Endothelial cell (in vitro differentiated cells): ENCODE measurements at regions not wholly inside any gene's neighbourhood (a gene's known extent, or its start where the extent isn't known, plus 50 kb on each side); places are given as distances from the start of the nearest gene placed in this dataset.

Experiments used
- DNase-seq: peaks from one replicate; pipeline ENCODE4 v3.0.0; 2021; ENCODE audit warnings: low spot score
- H3K27ac Mint-ChIP-seq: one replicate; pipeline ENCODE4 v1.8.0; 2021; ENCODE audit warnings: mixed read lengths, inconsistent platforms; ENCODE audit not compliant: unreplicated experiment
- H3K27me3 Mint-ChIP-seq: one replicate; pipeline ENCODE4 v1.8.0; 2021; ENCODE audit warnings: mild to moderate bottlenecking, moderate library complexity, mixed read lengths, inconsistent platforms; ENCODE audit not compliant: unreplicated experiment
- H3K36me3 Mint-ChIP-seq: one replicate; pipeline ENCODE4 v1.8.0; 2021; ENCODE audit warnings: mild to moderate bottlenecking, low read depth, mixed read lengths, inconsistent platforms; ENCODE audit not compliant: unreplicated experiment
- H3K4me1 Mint-ChIP-seq: one replicate; pipeline ENCODE4 v1.8.0; 2021; ENCODE audit warnings: mild to moderate bottlenecking, mixed read lengths, inconsistent platforms; ENCODE audit not compliant: unreplicated experiment
- H3K4me3 Mint-ChIP-seq: one replicate; pipeline ENCODE4 v1.8.0; 2021; ENCODE audit warnings: mild to moderate bottlenecking, mixed read lengths, inconsistent platforms; ENCODE audit not compliant: unreplicated experiment
- H3K9me3 Mint-ChIP-seq: one replicate; pipeline ENCODE4 v1.8.0; 2021; ENCODE audit warnings: mixed read lengths, inconsistent platforms; ENCODE audit not compliant: unreplicated experiment
- TF ChIP-seq, protein P1 (sequence below): fragments of 200-600 bp; sonication (generic); IDR thresholded peaks from one replicate; pipeline ENCODE4 v1.5.0; 2021; ENCODE audit warnings: antibody characterized with exemption; ENCODE audit not compliant: unreplicated experiment

DNA sequence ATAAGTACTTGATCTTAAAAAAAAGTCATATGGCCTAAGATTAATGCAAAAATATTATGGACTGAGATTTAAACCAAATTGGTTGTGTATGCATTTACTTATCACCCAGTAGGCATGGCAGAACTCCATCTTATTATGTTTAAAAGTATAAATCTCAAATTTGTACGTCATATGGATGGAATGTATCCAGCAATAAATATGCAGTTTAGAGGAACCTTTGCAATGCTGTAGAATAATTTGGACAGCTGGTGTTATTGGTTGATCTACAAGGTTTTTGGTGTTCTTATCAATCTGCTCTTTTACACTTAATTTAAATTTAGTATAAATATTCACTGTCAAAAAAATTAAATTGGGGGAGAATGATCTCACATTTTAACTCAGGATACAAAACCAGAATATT lies 640.2 kb downstream of the SATB2 start:
- Mint-ChIP-seq H3K9me3 (no peaks in the 10 kb centered on the region), H3K4me1 (peaks cover 7% of the 10 kb centered on the region), H3K27ac (no peak overlapping the region), H3K36me3 (no peaks in the 10 kb centered on the region), H3K4me3 (no peak overlapping the region), H3K27me3 (no peaks in the 10 kb centered on the region)
- TF ChIP-seq, protein P1, sequence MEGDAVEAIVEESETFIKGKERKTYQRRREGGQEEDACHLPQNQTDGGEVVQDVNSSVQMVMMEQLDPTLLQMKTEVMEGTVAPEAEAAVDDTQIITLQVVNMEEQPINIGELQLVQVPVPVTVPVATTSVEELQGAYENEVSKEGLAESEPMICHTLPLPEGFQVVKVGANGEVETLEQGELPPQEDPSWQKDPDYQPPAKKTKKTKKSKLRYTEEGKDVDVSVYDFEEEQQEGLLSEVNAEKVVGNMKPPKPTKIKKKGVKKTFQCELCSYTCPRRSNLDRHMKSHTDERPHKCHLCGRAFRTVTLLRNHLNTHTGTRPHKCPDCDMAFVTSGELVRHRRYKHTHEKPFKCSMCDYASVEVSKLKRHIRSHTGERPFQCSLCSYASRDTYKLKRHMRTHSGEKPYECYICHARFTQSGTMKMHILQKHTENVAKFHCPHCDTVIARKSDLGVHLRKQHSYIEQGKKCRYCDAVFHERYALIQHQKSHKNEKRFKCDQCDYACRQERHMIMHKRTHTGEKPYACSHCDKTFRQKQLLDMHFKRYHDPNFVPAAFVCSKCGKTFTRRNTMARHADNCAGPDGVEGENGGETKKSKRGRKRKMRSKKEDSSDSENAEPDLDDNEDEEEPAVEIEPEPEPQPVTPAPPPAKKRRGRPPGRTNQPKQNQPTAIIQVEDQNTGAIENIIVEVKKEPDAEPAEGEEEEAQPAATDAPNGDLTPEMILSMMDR = no peak
- DNase-seq = no peak

DNA sequence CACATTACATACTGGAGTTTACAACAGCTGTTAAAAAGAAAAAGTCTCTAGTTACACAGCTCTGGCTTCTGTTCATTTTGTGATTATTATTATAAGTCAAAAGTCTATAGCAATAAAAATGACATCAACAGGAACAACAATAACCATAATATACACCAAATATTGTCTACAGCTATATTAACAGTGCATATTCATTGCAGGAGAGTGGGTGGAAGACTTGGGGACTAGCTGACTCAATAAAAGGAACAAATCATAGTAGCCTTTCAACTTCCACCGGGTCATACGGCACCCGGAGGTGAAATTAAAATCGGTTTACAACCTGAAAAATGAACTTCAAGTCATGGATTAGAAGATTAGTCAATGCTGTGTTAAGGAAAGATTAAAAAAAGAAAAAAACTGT lies 642.1 kb downstream of the SATB2 start:
- Mint-ChIP-seq H3K27me3 (no peaks in the 10 kb centered on the region), H3K36me3 (no peaks in the 10 kb centered on the region), H3K4me3 (no peak overlapping the region), H3K9me3 (no peaks in the 10 kb centered on the region), H3K4me1 (no peaks in the 10 kb centered on the region), H3K27ac (no peak overlapping the region)
- TF ChIP-seq, protein P1 = no peak
- no peak for DNase-seq

DNA sequence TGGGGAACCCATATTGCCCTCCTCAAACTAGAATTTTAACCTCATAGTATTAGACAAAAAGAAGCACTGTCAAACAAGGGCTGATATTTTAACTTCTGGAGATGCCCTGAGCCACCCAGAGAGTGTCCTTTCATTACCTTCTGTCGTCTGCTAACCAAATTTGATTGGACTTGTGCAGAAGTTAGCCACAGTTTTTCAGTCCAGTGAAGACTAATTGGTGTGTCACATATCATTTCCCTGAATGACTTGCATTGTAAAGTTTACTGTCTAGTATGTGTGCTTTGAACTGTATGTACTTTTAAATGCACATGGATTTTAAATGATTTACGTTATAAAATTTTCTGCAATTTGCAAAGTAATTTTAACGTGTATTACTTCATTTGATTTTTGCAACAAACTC lies 646.5 kb downstream of the SATB2 start:
- Mint-ChIP-seq H3K27ac (no peak overlapping the region), H3K4me3 (no peak overlapping the region), H3K9me3 (no peaks in the 10 kb centered on the region), H3K4me1 (no peaks in the 10 kb centered on the region), H3K27me3 (no peaks in the 10 kb centered on the region), H3K36me3 (no peaks in the 10 kb centered on the region)
- no peak for DNase-seq
- TF ChIP-seq, protein P1 = no peak

DNA sequence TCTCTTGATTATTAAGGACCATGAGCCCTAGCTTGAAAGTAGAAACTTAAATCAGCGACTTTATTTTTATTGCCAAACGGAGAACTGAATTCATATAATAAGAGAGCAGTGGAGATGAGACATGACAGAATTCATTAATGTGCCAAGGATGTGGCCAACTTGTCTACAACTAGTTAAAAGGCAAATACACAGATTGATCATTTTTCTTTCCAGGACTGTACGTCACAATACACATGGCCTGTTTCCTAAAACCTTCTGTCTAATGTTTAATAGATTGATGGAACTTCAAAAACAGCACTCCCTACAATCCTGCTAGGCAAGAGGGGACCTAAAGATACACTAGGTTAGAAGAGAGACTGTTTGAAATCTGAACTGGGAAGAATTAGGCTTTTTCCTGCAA lies 647.8 kb downstream of the SATB2 start:
- no peaks in the 10 kb centered on the region for H3K36me3 Mint-ChIP-seq
- H3K27ac Mint-ChIP-seq = no peak overlapping the region
- DNase-seq = no peak
- H3K4me1 Mint-ChIP-seq = no peaks in the 10 kb centered on the region
- no peaks in the 10 kb centered on the region for H3K9me3 Mint-ChIP-seq
- no peaks in the 10 kb centered on the region for H3K27me3 Mint-ChIP-seq
- TF ChIP-seq, protein P1 = no peak
- no peak overlapping the region for H3K4me3 Mint-ChIP-seq

DNA sequence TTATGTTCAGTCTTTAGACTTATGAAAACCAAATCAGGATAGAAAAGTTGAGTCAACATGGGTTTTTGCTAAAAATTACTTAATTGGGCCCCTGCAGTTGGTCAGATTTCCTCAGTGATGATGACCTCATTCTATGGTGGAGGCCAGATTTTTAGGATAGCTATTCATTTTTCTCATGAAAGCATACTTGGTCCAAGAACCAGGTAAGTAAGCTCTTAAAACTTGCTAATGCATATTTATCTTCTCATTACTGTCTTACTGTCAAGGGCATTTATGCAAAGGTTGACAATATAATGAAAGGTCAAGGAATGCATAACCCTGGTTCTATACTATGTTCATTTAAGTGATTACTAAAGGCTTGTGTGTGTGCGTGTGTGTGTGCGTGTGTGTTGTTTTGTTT lies 650.6 kb downstream of the SATB2 start:
- H3K36me3 Mint-ChIP-seq = no peaks in the 10 kb centered on the region
- no peaks in the 10 kb centered on the region for H3K4me1 Mint-ChIP-seq
- H3K4me3 Mint-ChIP-seq = no peak overlapping the region
- DNase-seq = no peak
- no peaks in the 10 kb centered on the region for H3K27me3 Mint-ChIP-seq
- H3K27ac Mint-ChIP-seq = no peak overlapping the region
- TF ChIP-seq, protein P1 = no peak
- H3K9me3 Mint-ChIP-seq = no peaks in the 10 kb centered on the region
